NCI-H748 (cell line): ENCODE measurements at regions not wholly inside any gene's neighbourhood (a gene's known extent, or its start where the extent isn't known, plus 50 kb on each side); places are given as distances from the start of the nearest gene placed in this dataset.
"Not testable (repeated sequence)": the region's sequence is repeated elsewhere in the genome, so short reads cannot be mapped to it uniquely, and the experiment has no call there.

ENCODE experiments used
- DNase-seq: peaks from one replicate; lab custom pipeline; 2025; ENCODE audit not compliant: unreplicated experiment; lab: John Stamatoyannopoulos, UW

DNA sequence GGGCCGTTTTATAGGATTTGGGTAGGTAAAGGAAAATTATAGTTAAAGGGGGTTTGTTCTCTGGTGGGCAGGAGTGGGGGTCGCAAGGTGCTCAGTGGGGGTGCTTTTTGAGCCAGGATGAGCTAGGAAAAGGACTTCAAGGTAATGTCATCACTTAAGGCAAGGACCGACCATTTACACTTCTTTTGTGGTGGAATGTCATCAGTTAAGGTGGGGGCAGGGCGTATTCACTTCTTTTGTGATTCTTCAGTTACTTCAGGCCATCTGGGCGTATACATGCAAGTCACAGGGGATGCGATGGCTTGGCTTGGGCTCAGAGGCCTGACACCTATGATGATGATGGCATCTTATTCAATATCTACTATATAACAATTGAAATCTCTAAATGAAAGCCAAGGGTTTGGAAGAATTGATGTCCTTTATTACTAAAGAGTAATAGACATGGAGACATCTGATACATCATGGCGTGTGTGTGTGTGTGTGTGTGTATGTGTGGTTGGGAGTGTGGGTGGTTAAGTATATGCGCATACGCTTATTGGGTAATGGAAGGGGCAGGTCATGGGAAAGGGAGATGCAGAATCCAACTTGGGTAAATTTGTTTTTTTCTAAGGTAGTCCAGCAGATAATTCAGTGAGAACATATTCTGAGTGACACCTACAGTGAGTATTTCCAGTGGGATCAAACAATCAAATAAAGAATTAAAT, 236.9 kb upstream of the DUSP10 start:
- not testable (repeated sequence) for DNase-seq

DNA sequence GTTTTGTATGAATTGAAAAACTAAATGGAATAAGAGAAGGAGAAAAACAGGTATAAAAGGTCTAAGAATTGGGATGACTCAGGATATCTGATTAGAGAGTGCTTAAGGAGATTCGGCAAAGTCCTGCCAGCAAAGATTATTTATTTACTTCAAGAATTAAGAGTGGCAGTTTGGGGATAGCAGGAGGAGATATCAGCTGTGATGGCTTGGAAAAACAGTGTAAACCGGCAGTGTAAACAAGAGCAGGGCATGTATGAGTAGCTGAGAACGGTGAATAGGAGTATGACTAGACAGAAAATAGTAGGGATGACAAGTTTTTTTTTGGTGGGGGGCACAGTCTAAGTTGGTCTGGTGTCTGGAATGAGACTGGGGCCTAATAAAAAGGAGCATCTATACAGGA, 231.9 kb upstream of the DUSP10 start:
- DNase-seq = not testable (repeated sequence)

DNA sequence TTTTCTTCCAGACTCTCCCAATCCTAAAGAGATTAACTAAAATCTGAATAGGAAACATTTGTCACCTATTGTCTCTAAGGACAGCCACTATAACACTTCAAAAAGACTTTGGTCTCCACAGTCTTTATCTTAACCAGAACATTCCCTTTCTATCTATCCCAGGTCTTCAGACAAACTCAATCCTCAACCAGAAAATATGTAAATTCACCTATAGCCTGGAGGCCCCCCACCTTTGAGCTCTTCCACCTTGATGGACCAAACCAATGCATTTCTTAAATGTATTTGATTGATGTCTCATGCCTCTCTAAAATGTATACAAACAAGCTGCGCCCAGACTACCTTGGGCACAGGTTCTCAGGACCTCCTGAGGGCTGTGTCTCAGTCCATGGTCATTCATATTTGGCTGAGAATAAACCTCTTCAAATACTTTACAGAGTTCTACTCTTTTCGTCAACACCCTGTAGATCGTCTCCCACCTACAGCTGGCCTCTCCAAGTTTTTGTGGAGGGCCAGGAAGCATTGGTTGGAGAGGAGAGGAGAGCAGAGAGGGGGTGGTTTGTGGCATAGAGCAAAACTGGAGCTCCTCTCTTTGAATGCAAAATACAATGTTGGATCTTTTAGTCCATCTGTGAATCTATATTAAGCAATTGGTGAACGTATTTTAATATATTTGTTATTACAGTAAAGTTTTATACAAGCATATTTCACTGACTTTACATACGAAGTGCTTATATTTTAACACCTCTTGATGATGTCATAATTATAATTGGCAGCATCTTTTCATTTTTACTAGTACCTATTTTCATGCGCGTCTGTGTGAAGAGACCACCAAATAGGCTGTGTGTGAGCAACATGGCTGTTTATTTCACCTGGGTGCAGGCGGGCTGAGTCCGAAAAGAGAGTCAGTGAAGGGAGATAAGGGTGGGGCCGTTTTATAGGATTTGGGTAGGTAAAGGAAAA, 230.7 kb upstream of the DUSP10 start:
- DNase-seq = no peak

DNA sequence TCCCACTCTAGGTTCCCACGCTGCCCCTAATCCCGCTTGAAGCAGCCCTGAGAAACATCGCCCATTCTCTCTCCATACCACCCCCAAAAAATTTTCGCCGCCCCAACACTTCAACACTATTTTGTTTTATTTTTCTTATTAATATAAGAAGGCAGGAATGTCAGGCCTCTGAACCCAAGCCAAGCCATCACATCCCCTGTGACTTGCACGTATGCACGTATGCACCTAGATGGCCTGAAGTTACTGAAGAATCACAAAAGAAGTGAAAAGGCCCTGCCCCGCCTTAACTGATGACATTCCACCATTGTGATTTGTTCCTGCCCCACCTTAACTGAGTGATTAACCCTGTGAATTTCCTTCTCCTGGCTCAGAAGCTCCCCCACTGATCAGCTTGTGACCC, 229.1 kb upstream of the DUSP10 start:
- not testable (repeated sequence) for DNase-seq

DNA sequence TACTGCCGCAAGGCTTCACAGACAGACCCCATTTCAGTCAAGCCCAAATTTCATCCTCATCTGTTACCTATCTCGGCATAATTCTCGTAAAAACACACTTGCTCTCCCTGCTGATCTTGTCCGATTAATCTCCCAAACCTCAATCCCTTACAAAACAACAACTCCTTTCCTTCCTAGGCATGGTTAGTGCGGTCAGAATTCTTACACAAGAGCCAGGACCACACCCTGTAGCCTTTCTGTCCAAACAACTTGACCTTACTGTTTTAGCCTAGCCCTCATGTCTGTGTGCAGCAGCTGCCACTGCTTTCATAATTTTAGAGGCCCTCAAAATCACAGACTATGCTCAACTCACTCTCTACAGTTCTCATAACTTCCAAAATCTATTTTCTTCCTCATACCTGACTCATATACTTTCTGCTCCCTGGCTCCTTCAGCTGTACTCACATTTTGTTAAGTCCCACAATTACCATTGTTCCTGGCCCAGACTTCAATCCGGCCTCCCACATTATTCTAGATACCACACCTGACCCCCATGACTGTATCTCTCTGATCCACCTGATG, 227.5 kb upstream of the DUSP10 start:
- DNase-seq = not testable (repeated sequence)

DNA sequence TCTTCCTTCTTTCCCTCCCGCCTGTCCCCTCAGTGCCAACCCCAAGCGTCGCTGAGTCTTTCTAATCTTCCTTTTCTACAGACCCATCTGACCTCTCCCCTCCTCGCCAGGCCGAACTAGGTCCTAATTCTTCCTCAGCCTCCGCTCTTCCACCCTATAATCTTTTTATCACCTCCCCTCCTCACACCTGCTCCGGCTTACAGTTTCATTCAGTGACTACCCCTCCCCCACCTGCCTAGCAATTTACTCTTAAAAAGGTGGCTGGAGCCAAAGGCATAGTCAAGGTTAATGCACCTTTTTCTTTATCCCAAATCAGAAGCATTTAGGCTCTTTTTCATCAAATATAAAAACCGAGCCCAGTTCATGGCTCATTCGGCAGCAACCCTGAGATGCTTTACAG, 225.6 kb upstream of the DUSP10 start:
- DNase-seq = not testable (repeated sequence)

DNA sequence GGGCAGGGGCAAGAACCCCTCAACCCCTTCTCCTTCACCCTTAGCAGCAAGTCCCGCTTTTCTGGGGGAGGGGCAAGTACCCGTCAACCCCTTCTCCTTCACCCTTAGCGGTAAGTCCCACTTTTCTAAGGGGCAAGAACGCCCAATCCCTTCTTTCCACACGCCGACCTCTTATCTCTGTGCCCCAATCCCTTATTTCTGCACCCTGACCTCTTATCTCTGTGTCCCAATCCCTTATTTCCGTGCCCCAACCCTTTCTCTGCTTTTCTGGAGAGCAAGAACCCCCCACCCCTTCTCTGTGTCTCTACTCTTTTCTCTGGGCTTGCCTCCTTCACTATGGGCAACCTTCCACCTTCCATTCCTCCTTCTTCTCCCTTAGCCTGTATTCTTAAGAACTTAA, 225.0 kb upstream of the DUSP10 start:
- DNase-seq = not testable (repeated sequence)

DNA sequence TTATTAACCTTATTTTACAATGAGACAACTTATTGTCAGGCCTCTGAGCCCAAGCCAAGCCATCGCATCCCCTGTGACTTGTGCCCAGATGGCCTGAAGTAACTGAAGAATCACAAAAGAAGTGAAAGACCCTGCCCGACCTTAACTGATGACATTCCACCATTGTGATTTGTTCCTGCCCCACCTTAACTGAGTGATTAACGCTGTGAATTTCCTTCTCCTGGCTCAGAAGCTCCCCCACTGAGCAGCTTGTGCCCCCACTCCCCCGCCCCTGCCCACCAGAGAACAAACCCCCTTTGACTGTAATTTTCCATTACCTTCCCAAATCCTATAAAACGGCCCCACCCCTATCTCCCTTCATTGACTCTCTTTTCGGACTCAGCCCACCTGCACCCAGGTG, 224.0 kb upstream of the DUSP10 start:
- DNase-seq = not testable (repeated sequence)

DNA sequence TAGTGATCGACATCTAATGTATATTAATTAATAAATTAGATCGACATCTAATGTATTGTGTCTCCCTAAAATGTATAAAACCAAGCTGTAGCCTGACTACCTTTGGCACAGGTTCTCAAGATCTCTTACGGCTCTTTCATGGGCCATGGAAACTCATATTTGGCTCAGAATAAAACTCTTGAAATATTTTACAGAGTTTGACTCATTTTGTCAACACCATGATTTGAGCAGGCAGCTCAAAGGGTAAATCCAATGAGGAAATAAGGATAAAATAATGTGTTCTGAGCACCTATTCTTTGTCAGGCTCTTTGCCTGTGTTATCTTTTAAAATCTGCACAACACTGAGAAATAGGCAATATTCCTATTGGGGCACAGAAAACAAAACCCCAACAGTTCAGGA, 223.4 kb upstream of the DUSP10 start:
- DNase-seq = no peak

DNA sequence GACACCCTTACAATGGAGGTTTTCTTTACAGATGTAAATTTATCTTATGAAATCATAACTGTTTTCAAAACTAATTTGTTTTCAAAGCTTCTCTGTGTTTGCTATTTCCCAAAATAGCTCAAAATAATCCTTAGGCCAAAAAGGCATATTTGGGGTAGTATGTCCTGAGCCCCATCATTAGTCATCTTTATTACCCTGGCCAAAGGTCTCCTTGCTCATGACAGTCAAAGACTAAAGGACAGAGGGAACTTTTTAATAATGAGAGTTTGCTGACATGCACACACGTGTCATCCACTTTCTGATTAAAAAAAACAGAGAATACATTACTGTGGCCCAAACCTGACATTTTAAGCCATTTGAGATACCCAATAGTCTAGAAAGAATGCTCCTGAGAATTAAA, 221.9 kb upstream of the DUSP10 start:
- no peak for DNase-seq

DNA sequence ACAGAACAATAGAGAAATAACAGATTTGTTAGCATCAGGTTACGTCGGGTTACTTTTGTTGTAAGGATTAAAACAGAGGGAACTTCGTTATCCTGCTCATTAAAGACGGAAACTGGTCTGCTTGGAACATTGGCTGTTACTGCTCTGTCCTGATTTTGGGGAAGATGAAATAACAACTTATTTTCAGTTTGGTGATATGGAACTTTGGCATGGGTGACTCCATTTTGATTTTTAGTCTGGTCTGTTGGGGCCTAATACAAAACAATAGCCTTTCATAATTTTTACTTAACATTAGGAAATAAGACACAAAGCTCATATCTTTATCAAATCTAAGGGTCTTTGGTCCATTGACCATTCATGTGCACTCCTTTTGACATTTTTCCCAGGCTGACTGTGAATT, 220.5 kb upstream of the DUSP10 start:
- DNase-seq = no peak

DNA sequence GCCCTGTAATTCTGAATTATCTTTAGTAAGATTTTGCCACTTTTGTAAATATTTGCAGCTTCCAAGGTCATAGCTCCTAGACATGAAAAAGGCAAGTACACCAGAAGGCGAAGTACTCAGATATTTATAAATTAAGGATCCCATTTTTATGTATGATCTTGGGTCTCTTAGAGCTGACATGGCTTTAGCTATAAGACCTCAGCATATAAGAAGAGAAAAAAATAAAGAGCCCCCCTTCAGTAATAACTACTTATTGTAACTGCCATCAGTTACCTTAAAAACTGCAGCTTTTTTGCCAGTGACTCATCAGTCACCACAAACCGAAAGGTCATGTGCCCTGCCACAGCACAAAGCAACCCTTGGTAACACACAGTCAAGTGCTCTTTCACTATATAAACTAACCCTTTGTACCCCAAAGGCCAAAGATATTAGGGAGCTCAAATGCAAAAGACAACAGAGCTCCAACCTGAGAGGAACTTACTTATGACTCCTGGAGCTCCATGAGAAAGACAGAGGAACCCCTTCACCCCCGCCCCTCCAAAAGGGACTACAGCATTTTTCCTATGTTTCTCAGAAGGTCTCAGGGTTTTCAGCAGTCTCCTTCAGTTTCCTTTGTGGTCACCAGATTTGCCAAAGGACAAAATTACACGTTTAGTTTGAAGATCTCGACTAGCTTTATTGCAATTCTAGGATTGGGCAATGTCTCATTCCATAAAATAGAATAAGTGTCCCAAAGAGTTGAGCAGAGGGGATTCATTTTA, 219.8 kb upstream of the DUSP10 start:
- no peak for DNase-seq

DNA sequence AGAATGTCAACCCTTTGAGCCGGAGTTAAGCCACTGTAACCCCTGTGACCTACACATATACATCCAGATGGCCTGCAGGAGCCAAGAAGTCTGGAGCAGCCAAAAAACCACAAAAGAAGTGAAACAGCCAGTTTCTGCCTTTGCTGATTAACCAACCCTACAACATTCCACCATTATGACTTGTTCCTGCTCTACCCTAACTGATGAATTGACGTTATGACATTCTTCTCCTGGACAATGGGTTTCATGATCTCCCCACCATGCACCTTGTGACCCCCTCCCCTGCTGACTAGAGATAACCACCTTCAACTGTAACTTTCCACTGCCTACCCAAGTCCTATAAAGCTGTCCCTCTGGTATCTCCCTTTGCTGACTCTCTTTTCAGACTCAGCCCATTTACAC, 216.3 kb upstream of the DUSP10 start:
- not testable (repeated sequence) for DNase-seq

DNA sequence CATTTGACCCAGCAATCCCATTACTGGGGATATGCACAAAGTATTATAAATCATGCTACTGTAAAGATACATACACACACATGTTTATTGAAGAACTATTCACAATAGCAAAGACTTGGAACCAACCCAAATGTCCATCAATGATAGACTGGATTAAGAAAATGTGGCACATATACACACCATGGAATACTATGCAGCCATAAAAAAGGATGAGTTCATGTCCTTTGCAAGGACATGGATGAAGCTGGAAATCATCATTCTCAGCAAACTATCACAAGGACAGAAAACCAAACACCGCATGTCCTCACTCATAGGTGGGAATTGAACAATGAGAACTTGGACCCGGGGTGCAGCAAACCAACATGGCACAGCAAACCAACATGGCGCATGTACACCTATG, 215.5 kb upstream of the DUSP10 start:
- DNase-seq = not testable (repeated sequence)

DNA sequence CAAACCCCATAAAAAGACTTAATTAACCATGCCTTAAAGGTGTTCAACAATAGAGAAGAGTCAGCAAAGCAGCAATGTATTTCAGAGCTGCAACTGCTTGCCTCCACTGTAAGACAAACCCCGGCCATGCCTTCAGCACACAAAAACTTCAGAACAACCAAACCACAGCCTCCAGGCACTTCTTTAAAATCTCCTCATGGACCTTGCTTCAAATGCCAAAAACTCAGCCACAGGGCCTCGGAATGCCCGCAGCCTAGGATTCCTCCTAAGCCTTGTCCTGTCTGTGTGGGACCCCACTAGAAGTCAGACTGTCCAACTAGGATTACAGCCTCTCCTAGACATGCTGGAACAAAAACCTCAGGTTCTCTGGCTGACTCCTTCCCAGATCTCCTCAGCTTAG, 208.1 kb upstream of the DUSP10 start:
- DNase-seq = no peak

DNA sequence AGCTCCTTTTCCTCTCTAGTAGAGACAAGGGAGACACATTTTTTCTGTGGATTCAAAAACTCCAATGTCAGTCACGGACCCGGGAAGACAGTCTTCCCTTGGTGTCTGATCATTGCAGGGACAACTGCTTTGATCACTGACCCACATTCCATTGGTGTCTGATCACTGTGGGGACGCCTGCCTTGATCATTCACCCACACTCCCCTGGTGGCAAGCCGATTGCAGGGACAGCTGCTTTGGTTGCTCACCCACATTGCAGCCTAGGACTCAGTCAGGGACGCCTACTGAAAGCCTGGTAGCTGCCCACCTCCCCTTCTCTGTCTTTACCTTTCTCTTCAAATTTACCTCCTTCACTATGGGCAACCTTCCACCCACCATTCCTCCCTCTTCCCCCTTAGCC, 206.6 kb upstream of the DUSP10 start:
- no peak for DNase-seq

DNA sequence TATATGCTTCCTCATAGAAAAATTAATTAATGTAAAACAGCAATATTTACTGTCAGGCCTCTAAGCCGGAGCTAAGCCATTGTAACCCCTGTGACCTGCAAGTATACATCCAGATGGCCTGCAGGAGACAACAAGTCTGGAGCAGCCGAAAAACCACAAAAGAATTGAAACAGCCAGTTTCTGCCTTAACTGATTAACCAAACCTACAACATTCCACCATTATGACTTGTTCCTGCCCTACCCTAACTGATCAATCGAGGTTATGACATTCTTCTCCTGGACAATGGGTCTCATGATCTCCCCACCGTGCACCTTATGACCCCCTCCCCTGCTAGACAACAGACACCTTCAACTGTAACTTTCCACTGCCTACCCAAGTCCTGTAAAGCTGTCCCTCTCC, 205.8 kb upstream of the DUSP10 start:
- DNase-seq = no peak

DNA sequence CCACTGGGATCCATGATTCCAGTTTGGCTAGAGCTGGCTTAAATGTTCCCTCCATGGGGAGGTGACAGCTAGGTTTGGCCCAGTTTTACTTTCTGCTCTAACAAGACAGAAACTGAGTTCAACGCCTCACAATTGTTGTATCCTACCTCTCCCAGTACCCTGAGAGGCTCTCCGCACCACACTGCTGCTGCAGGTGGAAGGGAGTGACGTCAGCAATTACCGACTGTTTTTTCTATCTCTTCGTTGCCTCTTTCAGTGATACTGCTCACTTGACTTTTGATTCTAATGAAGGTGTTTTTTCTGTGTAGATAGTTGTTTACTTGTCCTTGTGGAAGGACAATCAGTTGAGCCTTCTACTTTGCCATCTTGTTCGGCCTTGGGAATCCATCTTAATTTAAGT, 204.9 kb upstream of the DUSP10 start:
- no peak for DNase-seq

DNA sequence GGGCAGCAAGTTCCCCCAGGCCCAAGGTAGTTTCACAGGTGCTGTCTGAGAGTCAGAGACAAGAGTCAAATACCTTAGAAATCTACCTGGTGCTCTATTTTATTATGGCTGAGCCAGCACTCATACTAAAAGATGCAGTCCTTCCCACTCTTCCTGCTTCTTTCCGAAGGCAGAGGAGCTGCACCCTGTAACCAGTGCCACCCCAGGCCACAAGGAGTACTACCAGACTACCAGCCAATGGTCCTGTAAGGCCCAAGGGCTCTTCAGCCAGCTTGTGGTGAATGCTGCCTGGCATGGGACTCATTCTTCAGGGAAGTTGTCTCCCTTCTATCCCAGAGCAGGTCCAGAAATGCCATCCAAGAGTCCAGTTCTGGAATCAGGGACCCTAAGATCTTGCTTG, 203.8 kb upstream of the DUSP10 start:
- DNase-seq = no peak

DNA sequence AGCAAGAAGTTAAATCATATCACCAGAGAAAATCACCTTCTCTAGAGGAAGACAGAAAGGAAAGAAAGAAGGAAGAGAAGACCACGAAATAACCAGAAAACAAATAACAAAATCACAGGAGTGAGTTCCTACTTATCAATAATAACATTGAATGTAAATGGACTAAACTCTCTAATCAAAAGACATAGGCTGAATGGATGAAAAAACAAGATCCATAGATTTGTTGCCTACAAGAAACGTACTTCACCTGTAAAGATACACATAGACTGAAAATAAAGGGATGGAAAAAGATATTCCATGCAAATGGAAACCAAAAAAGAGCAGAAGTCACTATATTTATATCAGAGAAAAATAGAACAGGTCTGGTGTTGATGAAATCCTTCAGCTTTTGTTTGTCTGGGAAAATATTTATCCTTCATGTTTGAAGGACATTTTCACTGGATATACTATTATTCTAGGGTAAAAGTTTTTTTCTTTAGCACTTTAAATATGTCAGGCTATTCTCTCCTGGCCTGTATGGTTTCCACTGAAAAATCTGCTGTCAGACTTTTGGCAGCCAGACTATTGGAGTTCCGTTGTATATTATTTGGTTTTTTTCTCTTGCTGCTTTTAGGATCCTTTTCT, 202.5 kb upstream of the DUSP10 start:
- DNase-seq = no peak

DNA sequence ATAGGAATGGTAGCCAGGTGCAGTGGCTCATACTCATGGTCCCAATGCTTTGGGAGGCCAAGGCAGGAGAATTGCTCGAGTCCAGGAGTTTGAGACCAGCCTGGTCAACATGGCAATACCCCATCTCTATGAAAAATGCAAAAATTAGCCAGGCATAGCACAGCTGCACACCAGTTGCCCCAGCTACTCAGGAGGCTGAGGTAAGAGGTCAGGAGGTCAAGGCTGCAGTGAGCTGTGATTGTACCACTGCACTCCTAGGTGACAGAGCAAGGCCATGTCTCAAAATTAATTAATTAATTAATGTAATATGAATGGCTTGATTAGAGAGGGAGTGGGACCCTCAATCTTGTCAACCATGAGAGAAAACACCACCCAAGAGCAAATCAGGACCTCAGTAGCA, 198.7 kb upstream of the DUSP10 start:
- DNase-seq = no peak
